GM21786 (cell line): ENCODE measurements at regions not wholly inside any gene's neighbourhood (a gene's known extent, or its start where the extent isn't known, plus 50 kb on each side); places are given as distances from the start of the nearest gene placed in this dataset.
"Not testable (repeated sequence)": the region's sequence is repeated elsewhere in the genome, so short reads cannot be mapped to it uniquely, and the experiment has no call there.

Source experiments
- ATAC-seq: cut with Tn5 transposase; IDR thresholded peaks from one replicate; pipeline ENCODE4 v1.9.1; 2021; ENCODE audit not compliant: unreplicated experiment

GRCh38 chr4:173651651-173652282, 121.7 kb upstream of the HAND2 start:
- no peak for ATAC-seq

- ATAC-seq: no peak
Measured at GRCh38 chr4:173647902-173648301, 117.9 kb upstream of the HAND2 start.

- no peak for ATAC-seq
Measured at GRCh38 chr4:173642509-173642908, 112.5 kb upstream of the HAND2 start.

- ATAC-seq: no peak
Measured at GRCh38 chr4:173635395-173635794, 105.4 kb upstream of the HAND2 start.

GRCh38 chr4:173626277-173626676, 96.2 kb upstream of the HAND2 start:
- no peak for ATAC-seq

GRCh38 chr4:173618648-173619047, 88.6 kb upstream of the HAND2 start:
- not testable (repeated sequence) for ATAC-seq

- no peak for ATAC-seq
Measured at GRCh38 chr4:173609158-173609557, 79.1 kb upstream of the HAND2 start.

GRCh38 chr4:173608632-173609031, 78.6 kb upstream of the HAND2 start:
- ATAC-seq: not testable (repeated sequence)

GRCh38 chr4:173591760-173592159, 61.7 kb upstream of the HAND2 start:
- no peak for ATAC-seq

GRCh38 chr4:173590697-173591096, 60.7 kb upstream of the HAND2 start:
- ATAC-seq: no peak

GRCh38 chr4:173585876-173586572, 56.0 kb upstream of the HAND2 start:
- no peak for ATAC-seq

GRCh38 chr4:173584506-173584905, 54.5 kb upstream of the HAND2 start:
- ATAC-seq: no peak
